A549 (cell line): ENCODE measurements at regions not wholly inside any gene's neighbourhood (a gene's known extent, or its start where the extent isn't known, plus 50 kb on each side); places are given as distances from the start of the nearest gene placed in this dataset.

Experiments
- ATAC-seq, 2 experiments: fragments of 200-7000 bp in 1 of 2; fragments of >200 bp in 1 of 2; cut with Nextera tagmentation in 1 of 2; cut with Tn5 transposase in 1 of 2; 3 replicates each; pipeline versions ENCODE4 v1.8.0 to v1.9.1; 2018 to 2020; ENCODE audit warnings: mild to moderate bottlenecking in 1 of 2, moderate library complexity in 1 of 2
- CTCF ChIA-PET: fragments of 300-600 bp; sonication (Branson Sonifier 250); formaldehyde crosslinking; extraction: SDS; loops from one replicate; lab custom pipeline; 2021; ENCODE audit warnings: antibody characterized with exemption, inconsistent platforms; lab: Yijun Ruan, JAX
- POLR2A ChIA-PET: fragments of 350-600 bp; formaldehyde crosslinking; extraction: SDS; loops from one replicate; lab custom pipeline; 2021; ENCODE audit warnings: antibody characterized with exemption, inconsistent platforms; lab: Yijun Ruan, JAX
- DNase-seq, 2 experiments: peaks; one replicate each; pipeline versions ENCODE4 v3.0.0 to v3.0.0-alpha.2; 2011 to 2016; ENCODE audit warnings: low read depth in 1 of 2, low spot score in 1 of 2
- FAIRE-seq: peaks from 2 replicates; lab custom pipeline; 2011; peaks lifted over from hg19 to GRCh38; lab: Jason Lieb, UNC
- H3K27ac ChIP-seq, 2 experiments: fragments of >200 bp; sonication (Bioruptor Twin); formaldehyde crosslinking; 3 replicates each; pipeline ENCODE4 v1.5.1; 2016 to 2017
- H3K4me1 ChIP-seq: fragments of >200 bp; sonication (Bioruptor Twin); formaldehyde crosslinking; 3 replicates; pipeline ENCODE4 v1.6.1; 2016
- H3K4me2 ChIP-seq: fragments of >200 bp; sonication (Bioruptor Twin); formaldehyde crosslinking; 3 replicates; pipeline ENCODE4 v1.6.1; 2016
- H3K4me3 ChIP-seq: fragments of >200 bp; sonication (Bioruptor Twin); formaldehyde crosslinking; 3 replicates; pipeline ENCODE4 v1.5.1; 2016
- H3K9me3 ChIP-seq: fragments of >200 bp; sonication (Bioruptor Twin); formaldehyde crosslinking; 3 replicates; pipeline ENCODE4 v1.6.1; 2016
- BCL3 ChIP-seq: fragments of >200 bp; sonication (Bioruptor Twin); formaldehyde crosslinking; IDR thresholded peaks from 3 replicates; pipeline ENCODE4 v1.6.1; 2016
- CBX2 ChIP-seq: fragments of 200-600 bp; sonication (generic); IDR thresholded peaks from 2 replicates; pipeline ENCODE4 v1.6.1; 2016; ENCODE audit warnings: low read depth, mild to moderate bottlenecking, borderline replicate concordance
- CBX8 ChIP-seq: fragments of 200-600 bp; sonication (generic); IDR thresholded peaks from 2 replicates; pipeline ENCODE4 v1.6.1; 2016
- CEBPB ChIP-seq, 2 experiments: fragments of >200 bp in 1 of 2; sonication (Bioruptor Twin) in 1 of 2; formaldehyde crosslinking in 1 of 2; IDR thresholded peaks; 2 replicates each; pipeline ENCODE4 v1.6.1; 2012 to 2016
- CHD2 ChIP-seq: fragments of 150-350 bp; IDR thresholded peaks from 2 replicates; pipeline ENCODE4 v1.6.1; 2014; ENCODE audit warnings: low read length; ENCODE audit not compliant: partially characterized antibody
- CHD4 ChIP-seq: fragments of 200-600 bp; sonication (generic); IDR thresholded peaks from 2 replicates; pipeline ENCODE4 v1.6.1; 2016; ENCODE audit warnings: antibody characterized with exemption, mild to moderate bottlenecking, borderline replicate concordance
- EHMT2 ChIP-seq: fragments of 200-600 bp; sonication (generic); IDR thresholded peaks from 2 replicates; pipeline ENCODE4 v1.6.1; 2016; ENCODE audit warnings: antibody characterized with exemption, low read depth, mild to moderate bottlenecking, moderate library complexity
- EP300 ChIP-seq, 2 experiments: fragments of >200 bp; sonication (Bioruptor Twin); formaldehyde crosslinking; IDR thresholded peaks; 2 replicates in 1 of 2; 3 replicates in 1 of 2; pipeline ENCODE4 v1.6.1; 2016 to 2017
- ESRRA ChIP-seq: fragments of 150-350 bp; IDR thresholded peaks from 2 replicates; pipeline ENCODE4 v1.6.1; 2014; ENCODE audit warnings: mild to moderate bottlenecking, low read length, borderline replicate concordance
- FOSB ChIP-seq: fragments of 250-450 bp; sonication (Bioruptor Pico); IDR thresholded peaks from 2 replicates; pipeline ENCODE4 v1.5.0; 2020; ENCODE audit warnings: mild to moderate bottlenecking, moderate library complexity
- GATA3 ChIP-seq: IDR thresholded peaks from 2 replicates; pipeline ENCODE4 v1.6.1; 2012; ENCODE audit warnings: borderline replicate concordance
- HDAC2 ChIP-seq: fragments of 200-600 bp; sonication (generic); IDR thresholded peaks from 2 replicates; pipeline ENCODE4 v1.6.1; 2016
- HEYL ChIP-seq: fragments of 250-450 bp; sonication (Bioruptor Pico); IDR thresholded peaks from 2 replicates; pipeline ENCODE4 v1.8.0; 2021; ENCODE audit warnings: mild to moderate bottlenecking, moderate library complexity
- HOXA7 ChIP-seq: fragments of 250-450 bp; sonication (Bioruptor Pico); IDR thresholded peaks from 2 replicates; pipeline ENCODE4 v1.5.0; 2020; ENCODE audit warnings: mild to moderate bottlenecking, moderate library complexity
- HOXB5 ChIP-seq: fragments of 250-450 bp; sonication (Bioruptor Pico); IDR thresholded peaks from 2 replicates; pipeline ENCODE4 v1.5.0; 2020; ENCODE audit warnings: mild to moderate bottlenecking, moderate library complexity
- JUNB ChIP-seq: fragments of >200 bp; sonication (Bioruptor Twin); formaldehyde crosslinking; IDR thresholded peaks from 2 replicates; pipeline ENCODE4 v1.6.1; 2016
- KDM1A ChIP-seq: fragments of 200-600 bp; sonication (generic); IDR thresholded peaks from 2 replicates; pipeline ENCODE4 v1.6.1; 2016; ENCODE audit warnings: low read depth, mild to moderate bottlenecking
- MAFK ChIP-seq: fragments of 450-650 bp; IDR thresholded peaks from 2 replicates; pipeline ENCODE4 v1.6.1; 2014; ENCODE audit not compliant: partially characterized antibody
- NPAS2 ChIP-seq: fragments of 250-450 bp; sonication (Bioruptor Pico); IDR thresholded peaks from 2 replicates; pipeline ENCODE4 v1.8.0; 2022; ENCODE audit warnings: mild to moderate bottlenecking, moderate library complexity, borderline replicate concordance
- POLR2AphosphoS2 ChIP-seq: conservative IDR thresholded peaks from 2 replicates; pipeline ENCODE4 v1.6.1; 2012; ENCODE audit warnings: low read length, improper control_type of control experiment, inconsistent platforms
- RARB ChIP-seq: fragments of 250-450 bp; sonication (Bioruptor Pico); IDR thresholded peaks from 2 replicates; pipeline ENCODE4 v1.8.0; 2021; ENCODE audit warnings: mild to moderate bottlenecking, moderate library complexity
- SMC3 ChIP-seq: fragments of >200 bp; sonication (Bioruptor Twin); formaldehyde crosslinking; IDR thresholded peaks from 3 replicates; pipeline ENCODE4 v1.6.1; 2018; ENCODE audit warnings: inconsistent platforms
- TP53 ChIP-seq: fragments of 250-450 bp; sonication (Bioruptor Pico); IDR thresholded peaks from 2 replicates; pipeline ENCODE4 v1.5.0; 2021; ENCODE audit warnings: mild to moderate bottlenecking, moderate library complexity
- ZNF302 ChIP-seq: fragments of 250-450 bp; sonication (Bioruptor Pico); IDR thresholded peaks from 2 replicates; pipeline ENCODE4 v1.9.0; 2021; ENCODE audit warnings: inconsistent platforms, mild to moderate bottlenecking, moderate library complexity
- WGBS: methylation state at CpG from one replicate; pipeline ENCODE4 v1.1.6; 2017; ENCODE audit errors: missing lambda C conversion rate; 5-methylcytosine and 5-hydroxymethylcytosine counted together

DNA sequence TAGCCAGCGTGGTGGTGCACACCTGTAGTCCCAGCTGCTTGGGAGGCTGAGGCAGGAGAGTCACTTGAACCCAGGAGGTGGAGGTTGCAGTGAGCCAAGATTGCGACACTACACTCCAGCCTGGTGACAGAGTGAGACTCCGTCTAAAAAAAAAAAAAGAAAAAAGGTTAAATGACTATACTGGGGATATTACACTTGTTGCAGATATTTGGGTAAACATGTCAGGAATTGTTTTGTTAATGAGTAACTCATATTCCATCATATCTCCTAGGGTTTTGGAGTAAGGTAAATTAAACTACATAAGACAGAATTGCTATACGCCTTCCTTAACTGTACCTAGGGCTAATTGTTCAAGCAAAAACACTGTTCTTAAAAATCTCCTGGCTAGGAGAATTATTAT is 291.4 kb upstream of the IGFBP7 start:
- Histone ChIP-seq H3K9me3 (no peaks in the 10 kb centered on the region), H3K4me2 (no peak overlapping the region), H3K4me1 (no peaks in the 10 kb centered on the region), H3K27ac (no peak overlapping the region), H3K4me3 (no peak overlapping the region)
- no peak for DNase-seq
- ATAC-seq: no peak
- TF ChIP-seq ZNF302 (CRISPR knock-in tag) (no peak), NPAS2 (no peak), SMC3 (no peak), CHD2 (no peak), CBX8 (no peak), MAFK (no peak), CBX2 (no peak), JUNB (no peak), HOXB5 (no peak), CHD4 (no peak), POLR2AphosphoS2 (no peak), ESRRA (no peak), BCL3 (no peak)
- WGBS: 37% methylated on average over 4 of the region's 4 CpGs
- POLR2A ChIA-PET: no interaction called here
- no peak for FAIRE-seq
- CTCF ChIA-PET: interaction anchor here (1.4 kb wide), 1 partner anchor 238 kb away, joined by 3 read pairs; no protein-coding TSS in a partner anchor

- Histone ChIP-seq H3K4me3 (no peak overlapping the region), H3K4me2 (no peak overlapping the region), H3K27ac (no peak overlapping the region), H3K4me1 (no peaks in the 10 kb centered on the region; the same call in 2 of the 3 replicates), H3K9me3 (no peaks in the 10 kb centered on the region)
- FAIRE-seq: no peak
- TF ChIP-seq GATA3: no peak
- no peak for TF ChIP-seq EHMT2
- TF ChIP-seq FOSB (CRISPR knock-in tag): no peak
- TF ChIP-seq JUNB: no peak
- no peak for TF ChIP-seq CEBPB (IDR thresholded peaks at IDR 0.05)
- DNase-seq: peak in 1 of 2 experiments; percentile 4
- CTCF ChIA-PET: interaction anchor here (1.3 kb wide), 1 partner anchor 215 kb away, joined by 3 read pairs; no protein-coding TSS in a partner anchor
- POLR2A ChIA-PET: no interaction called here
- ATAC-seq: no peak
- WGBS: 40% methylated on average over 3 of the region's 3 CpGs
Observed at GRCh38 chr4:57378766-57379165, 268.6 kb upstream of the IGFBP7 start.

DNA sequence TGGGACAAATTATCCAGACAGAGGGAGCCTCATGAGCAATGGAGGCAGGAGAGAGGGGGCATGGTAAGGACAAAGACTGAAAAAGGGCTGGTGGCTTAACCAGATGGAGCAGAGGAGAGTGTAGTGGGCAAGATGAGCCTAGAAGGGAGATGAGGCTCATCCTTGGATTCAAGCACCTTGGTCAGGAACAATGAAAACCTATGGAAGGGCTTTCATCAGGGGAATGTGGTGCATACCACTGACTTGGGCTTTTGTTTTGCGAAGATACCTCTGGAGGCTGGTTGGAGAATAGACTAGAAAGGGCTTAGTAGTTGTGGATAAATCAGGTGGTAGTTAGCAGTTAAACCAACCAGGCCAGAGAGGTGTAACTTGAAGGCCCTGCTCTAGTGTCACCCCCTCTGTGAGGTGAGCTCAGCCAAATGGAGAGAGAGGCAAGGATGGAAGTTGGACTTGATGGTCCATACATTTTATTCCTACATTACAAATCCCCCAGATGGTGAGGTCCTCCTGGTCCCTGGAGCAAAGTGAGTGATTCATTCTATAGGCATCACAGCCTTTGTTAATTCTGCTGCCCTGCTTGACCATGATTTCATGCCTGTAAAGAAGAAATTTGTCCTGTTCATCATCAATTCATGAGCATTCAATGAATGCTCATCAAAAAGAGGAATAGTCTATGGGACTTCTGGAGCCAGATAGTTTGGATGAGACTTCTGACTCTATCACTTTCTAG is 264.8 kb upstream of the IGFBP7 start:
- DNase-seq (no peak), ATAC-seq (no peak), FAIRE-seq (no peak)
- Histone ChIP-seq H3K9me3 (no peaks in the 10 kb centered on the region), H3K4me2 (no peak overlapping the region), H3K4me3 (no peak overlapping the region), H3K27ac (no peak overlapping the region), H3K4me1 (no peaks in the 10 kb centered on the region; the same call in 2 of the 3 replicates)
- WGBS: 62% methylated on average over 1 of the region's 1 CpG
- POLR2A ChIA-PET: no interaction called here
- TF ChIP-seq ESRRA (no peak), HDAC2 (no peak), EP300 (IDR thresholded peaks at IDR 0.05) (no peak), TP53 (CRISPR knock-in tag) (no peak), HEYL (CRISPR knock-in tag) (no peak), NPAS2 (no peak), BCL3 (no peak), HOXA7 (no peak), HOXB5 (no peak), GATA3 (no peak), ZNF302 (CRISPR knock-in tag) (no peak), RARB (CRISPR knock-in tag) (no peak), FOSB (CRISPR knock-in tag) (no peak), KDM1A (no peak)
- CTCF ChIA-PET: no interaction called here
